ENCODE measurements at regions not wholly inside any gene's neighbourhood (a gene's known extent, or its start where the extent isn't known, plus 50 kb on each side); places are given as distances from the start of the nearest gene placed in this dataset.

DNA sequence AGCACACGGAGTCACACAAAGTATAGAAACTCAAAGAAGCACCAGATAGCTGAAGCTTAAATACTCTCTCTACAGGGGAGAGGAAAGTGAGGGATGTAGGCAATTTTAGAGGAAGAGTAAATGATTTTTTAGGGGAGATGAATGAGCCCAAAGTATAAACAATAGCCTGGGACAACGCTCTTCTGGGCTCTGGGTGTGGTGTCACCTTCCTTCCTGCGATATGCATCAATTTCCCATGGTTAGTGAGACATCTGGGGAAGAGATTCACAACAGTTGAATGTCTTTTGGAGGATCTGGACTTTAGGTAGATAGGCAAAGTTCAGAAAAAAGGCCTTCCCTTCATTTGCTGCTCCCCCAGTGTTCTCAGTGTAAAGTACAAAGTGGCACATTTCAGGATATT, 125.2 kb downstream of the EFHB start:
- no peaks in the 10 kb centered on the region for H3K27me3 Mint-ChIP-seq (ENCODE audit: insufficient read depth)
- H3K27ac Mint-ChIP-seq: no peak overlapping the region
- DNase-seq: no peak
- no peaks in the 10 kb centered on the region; the same call in 1 of the 2 replicates for H3K36me3 Mint-ChIP-seq (ENCODE audit: low read depth)
- TF ChIP-seq, protein P1, sequence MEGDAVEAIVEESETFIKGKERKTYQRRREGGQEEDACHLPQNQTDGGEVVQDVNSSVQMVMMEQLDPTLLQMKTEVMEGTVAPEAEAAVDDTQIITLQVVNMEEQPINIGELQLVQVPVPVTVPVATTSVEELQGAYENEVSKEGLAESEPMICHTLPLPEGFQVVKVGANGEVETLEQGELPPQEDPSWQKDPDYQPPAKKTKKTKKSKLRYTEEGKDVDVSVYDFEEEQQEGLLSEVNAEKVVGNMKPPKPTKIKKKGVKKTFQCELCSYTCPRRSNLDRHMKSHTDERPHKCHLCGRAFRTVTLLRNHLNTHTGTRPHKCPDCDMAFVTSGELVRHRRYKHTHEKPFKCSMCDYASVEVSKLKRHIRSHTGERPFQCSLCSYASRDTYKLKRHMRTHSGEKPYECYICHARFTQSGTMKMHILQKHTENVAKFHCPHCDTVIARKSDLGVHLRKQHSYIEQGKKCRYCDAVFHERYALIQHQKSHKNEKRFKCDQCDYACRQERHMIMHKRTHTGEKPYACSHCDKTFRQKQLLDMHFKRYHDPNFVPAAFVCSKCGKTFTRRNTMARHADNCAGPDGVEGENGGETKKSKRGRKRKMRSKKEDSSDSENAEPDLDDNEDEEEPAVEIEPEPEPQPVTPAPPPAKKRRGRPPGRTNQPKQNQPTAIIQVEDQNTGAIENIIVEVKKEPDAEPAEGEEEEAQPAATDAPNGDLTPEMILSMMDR (IDR thresholded peaks at IDR 0.05): no peak
- H3K4me3 Mint-ChIP-seq: no peak overlapping the region
- H3K9me3 Mint-ChIP-seq: peaks cover 45% of the 10 kb centered on the region
- H3K4me1 Mint-ChIP-seq (ENCODE audit: low read depth): no peaks in the 10 kb centered on the region

- H3K36me3 Mint-ChIP-seq (ENCODE audit: low read depth): 0 out of 2 replicates have a peak, but pooled peaks cover 4% of the 10 kb centered on the region
- H3K27ac Mint-ChIP-seq: no peak overlapping the region
- no peaks in the 10 kb centered on the region for H3K4me1 Mint-ChIP-seq (ENCODE audit: low read depth)
- peaks cover 43% of the 10 kb centered on the region for H3K9me3 Mint-ChIP-seq
- DNase-seq: no peak
- no peak overlapping the region for H3K4me3 Mint-ChIP-seq
- TF ChIP-seq, protein P1 (IDR thresholded peaks at IDR 0.05): no peak
- H3K27me3 Mint-ChIP-seq (ENCODE audit: insufficient read depth): no peaks in the 10 kb centered on the region
Observed at GRCh38 chr3:19799887-19800286, 134.1 kb downstream of the EFHB start.

DNA sequence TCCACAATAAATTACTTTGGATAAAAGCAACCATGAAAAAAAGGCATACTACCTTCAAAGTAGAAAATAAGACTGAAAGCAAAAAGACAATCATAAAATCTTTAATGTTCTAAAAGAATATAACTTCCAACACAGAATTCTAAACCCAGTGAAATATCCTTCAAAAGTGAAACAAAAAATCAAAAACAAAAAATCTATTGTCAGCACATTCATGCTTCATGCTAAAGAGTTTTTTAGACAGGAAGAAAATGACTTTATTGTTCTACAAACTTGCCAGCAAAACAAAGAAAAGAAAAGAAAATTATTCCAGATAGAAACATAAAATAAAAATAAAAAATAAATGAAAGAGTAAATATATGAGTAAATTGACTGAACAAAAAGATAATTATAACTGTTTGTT, 134.9 kb downstream of the EFHB start:
- H3K9me3 Mint-ChIP-seq: peaks cover 37% of the 10 kb centered on the region
- TF ChIP-seq, protein P1 (IDR thresholded peaks at IDR 0.05): no peak
- H3K27ac Mint-ChIP-seq: no peak overlapping the region
- H3K4me1 Mint-ChIP-seq (ENCODE audit: low read depth): no peaks in the 10 kb centered on the region
- no peak for DNase-seq
- no peak overlapping the region for H3K4me3 Mint-ChIP-seq
- H3K36me3 Mint-ChIP-seq (ENCODE audit: low read depth): 0 out of 2 replicates have a peak, but pooled peaks cover 4% of the 10 kb centered on the region
- H3K27me3 Mint-ChIP-seq (ENCODE audit: insufficient read depth): no peaks in the 10 kb centered on the region

DNA sequence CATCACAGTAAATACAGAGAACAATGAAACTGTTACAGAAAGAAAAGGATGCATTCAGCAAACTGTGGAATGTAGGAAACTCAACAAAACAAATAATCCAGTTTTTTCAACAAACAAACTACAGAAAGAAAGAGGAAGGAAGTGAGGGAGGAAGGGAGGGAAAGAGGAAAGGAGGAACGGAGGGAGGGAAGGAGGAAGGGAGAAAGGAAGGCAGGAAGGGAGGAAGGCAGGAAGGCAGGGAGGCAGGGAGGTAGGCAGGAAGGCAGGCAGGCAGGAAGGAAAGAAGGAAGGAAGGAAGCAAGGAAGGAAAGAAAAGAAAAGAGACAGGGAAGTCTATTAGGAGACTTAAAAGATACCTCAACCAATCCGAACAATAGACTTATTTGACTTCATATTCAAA, 135.7 kb downstream of the EFHB start:
- Mint-ChIP-seq H3K36me3 (ENCODE audit: low read depth) (0 out of 2 replicates have a peak, but pooled peaks cover 4% of the 10 kb centered on the region), H3K4me1 (ENCODE audit: low read depth) (no peaks in the 10 kb centered on the region), H3K9me3 (peaks cover 29% of the 10 kb centered on the region), H3K27me3 (ENCODE audit: insufficient read depth) (no peaks in the 10 kb centered on the region), H3K27ac (no peak overlapping the region), H3K4me3 (no peak overlapping the region)
- DNase-seq: no peak
- TF ChIP-seq, protein P1 (IDR thresholded peaks at IDR 0.05): no peak

- peaks cover 37% of the 10 kb centered on the region for H3K9me3 Mint-ChIP-seq
- DNase-seq: no peak
- no peaks in the 10 kb centered on the region for H3K27me3 Mint-ChIP-seq (ENCODE audit: insufficient read depth)
- no peak overlapping the region for H3K27ac Mint-ChIP-seq
- no peak overlapping the region for H3K4me3 Mint-ChIP-seq
- TF ChIP-seq, protein P1 (IDR thresholded peaks at IDR 0.05): no peak
- no peaks in the 10 kb centered on the region for H3K4me1 Mint-ChIP-seq (ENCODE audit: low read depth)
- no peaks in the 10 kb centered on the region for H3K36me3 Mint-ChIP-seq (ENCODE audit: low read depth)
Observed at GRCh38 chr3:19792388-19792787, 141.6 kb downstream of the EFHB start.

GRCh38 chr3:19775765-19776164, 158.3 kb downstream of the EFHB start:
- Mint-ChIP-seq H3K4me3 (no peak overlapping the region), H3K27ac (no peak overlapping the region), H3K4me1 (ENCODE audit: low read depth) (no peaks in the 10 kb centered on the region), H3K27me3 (ENCODE audit: insufficient read depth) (no peaks in the 10 kb centered on the region), H3K9me3 (peaks cover 48% of the 10 kb centered on the region), H3K36me3 (ENCODE audit: low read depth) (no peaks in the 10 kb centered on the region)
- TF ChIP-seq, protein P1 (IDR thresholded peaks at IDR 0.05): no peak
- DNase-seq: no peak

All from HFFc6 (cell line).